SK-N-SH treated with all-trans-retinoic acid at 6 μM for 48 hours (cell line): ENCODE measurements at regions not wholly inside any gene's neighbourhood (a gene's known extent, or its start where the extent isn't known, plus 50 kb on each side); places are given as distances from the start of the nearest gene placed in this dataset.
A peak's percentile ranks its signal among the peaks of the same experiment; 100 is the strongest.

Experiments
- ATAC-seq: fragments of 200-7000 bp; cut with Tn5 transposase; 3 replicates; pipeline ENCODE4 v1.9.1; 2020; ENCODE audit warnings: mild to moderate bottlenecking, moderate library complexity
- ARNTL ChIP-seq: fragments of 450-650 bp; formaldehyde crosslinking; IDR thresholded peaks from 2 replicates; pipeline ENCODE4 v1.5.0; 2020; ENCODE audit warnings: low read depth, mild to moderate bottlenecking, moderate library complexity, borderline replicate concordance
- BACH2 ChIP-seq: fragments of 250-450 bp; sonication (Bioruptor Pico); IDR thresholded peaks from 2 replicates; pipeline ENCODE4 v1.9.0; 2021; ENCODE audit warnings: mild to moderate bottlenecking, borderline replicate concordance
- CSDC2 ChIP-seq: fragments of 250-450 bp; sonication (Bioruptor Pico); IDR thresholded peaks from 2 replicates; pipeline ENCODE4 v1.5.0; 2020; ENCODE audit warnings: mild to moderate bottlenecking, moderate library complexity
- ESRRG ChIP-seq: fragments of 250-450 bp; sonication (Bioruptor Pico); IDR thresholded peaks from 2 replicates; pipeline ENCODE4 v1.6.1; 2021; ENCODE audit warnings: mild to moderate bottlenecking
- GLIS3 ChIP-seq: fragments of 250-450 bp; sonication (Bioruptor Pico); IDR thresholded peaks from 2 replicates; pipeline ENCODE4 v1.5.0; 2020; ENCODE audit warnings: mild to moderate bottlenecking, moderate library complexity
- ISL1 ChIP-seq: fragments of 250-450 bp; sonication (Bioruptor Pico); IDR thresholded peaks from 2 replicates; pipeline ENCODE4 v2.1.2; 2022; ENCODE audit warnings: mild to moderate bottlenecking, moderate library complexity
- OSR1 ChIP-seq: fragments of 250-450 bp; sonication (Bioruptor Pico); IDR thresholded peaks from 2 replicates; pipeline ENCODE4 v1.8.0; 2022; ENCODE audit warnings: moderate library complexity, mild to moderate bottlenecking, inconsistent platforms
- PPARA ChIP-seq: fragments of 250-450 bp; sonication (Bioruptor Pico); IDR thresholded peaks from 2 replicates; pipeline ENCODE4 v1.5.0; 2020; ENCODE audit warnings: mild to moderate bottlenecking, borderline replicate concordance
- RARB ChIP-seq: fragments of 250-450 bp; sonication (Bioruptor Pico); IDR thresholded peaks from 2 replicates; pipeline ENCODE4 v1.8.0; 2021; ENCODE audit warnings: mild to moderate bottlenecking, moderate library complexity
- SNAI2 ChIP-seq: fragments of 250-450 bp; sonication (Bioruptor Pico); IDR thresholded peaks from 2 replicates; pipeline ENCODE4 v1.5.0; 2020; ENCODE audit warnings: mild to moderate bottlenecking, moderate library complexity
- TCF4 ChIP-seq: fragments of 250-450 bp; sonication (Bioruptor Pico); IDR thresholded peaks from 2 replicates; pipeline ENCODE4 v1.8.0; 2021; ENCODE audit warnings: mild to moderate bottlenecking, moderate library complexity, borderline replicate concordance
- TOX ChIP-seq: fragments of 250-450 bp; sonication (Bioruptor Pico); IDR thresholded peaks from 2 replicates; pipeline ENCODE4 v1.8.0; 2021; ENCODE audit warnings: mild to moderate bottlenecking, moderate library complexity, borderline replicate concordance
- ZC3H10 ChIP-seq: fragments of 250-450 bp; sonication (Bioruptor Pico); IDR thresholded peaks from 2 replicates; pipeline ENCODE4 v1.5.1; 2021; ENCODE audit warnings: mild to moderate bottlenecking, moderate library complexity
- ZFP30 ChIP-seq: fragments of 450-650 bp; formaldehyde crosslinking; IDR thresholded peaks from 2 replicates; pipeline ENCODE4 v1.5.0; 2022; ENCODE audit warnings: mild to moderate bottlenecking, moderate library complexity
- ZNF565 ChIP-seq: fragments of 450-650 bp; formaldehyde crosslinking; conservative IDR thresholded peaks from 2 replicates; pipeline ENCODE4 v1.5.0; 2020; ENCODE audit warnings: low read depth, mild to moderate bottlenecking, moderate library complexity
- ZNF70 ChIP-seq: fragments of 450-650 bp; formaldehyde crosslinking; IDR thresholded peaks from 2 replicates; pipeline ENCODE4 v1.5.0; 2020; ENCODE audit warnings: mild to moderate bottlenecking, moderate library complexity
- ZNF8 ChIP-seq: fragments of 450-650 bp; formaldehyde crosslinking; IDR thresholded peaks from 2 replicates; pipeline ENCODE4 v1.5.0; 2020; ENCODE audit warnings: mild to moderate bottlenecking, moderate library complexity
- TF ChIP-seq, protein P1 (sequence below): fragments of 250-450 bp; sonication (Bioruptor Pico); IDR thresholded peaks from 2 replicates; pipeline ENCODE4 v1.5.0; 2020; ENCODE audit warnings: mild to moderate bottlenecking, moderate library complexity
- TF ChIP-seq, protein P2 (sequence below): fragments of 250-450 bp; sonication (Bioruptor Pico); IDR thresholded peaks from 2 replicates; pipeline ENCODE4 v1.5.1; 2021; ENCODE audit warnings: mild to moderate bottlenecking, moderate library complexity

DNA sequence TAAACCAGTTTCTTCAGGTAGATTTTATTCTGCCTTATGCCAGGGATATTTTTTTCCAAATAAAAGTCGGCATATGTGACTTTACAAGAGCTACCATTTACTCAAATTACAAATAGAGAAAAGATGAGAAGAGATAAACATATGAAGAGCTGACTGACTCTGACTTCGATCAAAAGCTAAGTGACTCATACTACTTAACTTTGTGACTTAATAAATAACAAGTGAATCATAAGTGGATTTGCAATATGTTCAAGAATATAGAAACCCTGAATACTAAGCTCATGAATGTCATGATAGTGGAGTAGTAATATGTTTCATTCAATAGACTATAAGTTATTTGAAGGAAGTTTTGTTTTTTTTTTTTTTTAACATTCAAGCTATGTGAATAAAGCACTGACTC, 130.5 kb upstream of the ANO3 start:
- peak; percentile 81 for ATAC-seq
- TF ChIP-seq ZNF565 (no peak), ISL1 (peak; percentile 63), TOX (CRISPR knock-in tag) (peak; percentile 70; the same call in 1 of the 2 replicates), GLIS3 (CRISPR knock-in tag) (no peak), ZC3H10 (CRISPR knock-in tag) (peak; percentile 33; the same call in 1 of the 2 replicates)
- TF ChIP-seq, all 23 proteins: peak for 3

DNA sequence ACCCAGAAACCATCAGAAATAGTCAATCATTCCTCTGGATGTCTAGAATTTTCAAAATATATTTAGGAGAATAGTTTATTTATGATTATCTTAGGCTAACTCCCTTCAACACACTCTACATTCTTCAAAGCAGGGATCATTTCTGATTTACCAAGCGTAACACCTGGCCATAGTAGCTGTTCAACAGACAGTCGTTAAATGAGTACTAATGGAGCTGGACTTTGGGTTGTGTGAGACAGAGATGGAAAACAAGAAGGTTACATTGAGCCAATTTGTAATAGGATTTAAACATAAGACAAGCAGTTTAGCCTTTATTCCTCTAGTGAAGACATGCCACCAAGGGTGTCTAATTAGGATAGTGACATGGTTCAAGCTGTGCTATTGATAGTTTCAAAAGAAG, 129.2 kb upstream of the ANO3 start:
- ATAC-seq = no peak
- no peak for TF ChIP-seq ZNF8 (CRISPR knock-in tag)
- no peak for TF ChIP-seq ZFP30
- TF ChIP-seq OSR1 = no peak
- no peak for TF ChIP-seq ZNF565
- TF ChIP-seq, protein P1, sequence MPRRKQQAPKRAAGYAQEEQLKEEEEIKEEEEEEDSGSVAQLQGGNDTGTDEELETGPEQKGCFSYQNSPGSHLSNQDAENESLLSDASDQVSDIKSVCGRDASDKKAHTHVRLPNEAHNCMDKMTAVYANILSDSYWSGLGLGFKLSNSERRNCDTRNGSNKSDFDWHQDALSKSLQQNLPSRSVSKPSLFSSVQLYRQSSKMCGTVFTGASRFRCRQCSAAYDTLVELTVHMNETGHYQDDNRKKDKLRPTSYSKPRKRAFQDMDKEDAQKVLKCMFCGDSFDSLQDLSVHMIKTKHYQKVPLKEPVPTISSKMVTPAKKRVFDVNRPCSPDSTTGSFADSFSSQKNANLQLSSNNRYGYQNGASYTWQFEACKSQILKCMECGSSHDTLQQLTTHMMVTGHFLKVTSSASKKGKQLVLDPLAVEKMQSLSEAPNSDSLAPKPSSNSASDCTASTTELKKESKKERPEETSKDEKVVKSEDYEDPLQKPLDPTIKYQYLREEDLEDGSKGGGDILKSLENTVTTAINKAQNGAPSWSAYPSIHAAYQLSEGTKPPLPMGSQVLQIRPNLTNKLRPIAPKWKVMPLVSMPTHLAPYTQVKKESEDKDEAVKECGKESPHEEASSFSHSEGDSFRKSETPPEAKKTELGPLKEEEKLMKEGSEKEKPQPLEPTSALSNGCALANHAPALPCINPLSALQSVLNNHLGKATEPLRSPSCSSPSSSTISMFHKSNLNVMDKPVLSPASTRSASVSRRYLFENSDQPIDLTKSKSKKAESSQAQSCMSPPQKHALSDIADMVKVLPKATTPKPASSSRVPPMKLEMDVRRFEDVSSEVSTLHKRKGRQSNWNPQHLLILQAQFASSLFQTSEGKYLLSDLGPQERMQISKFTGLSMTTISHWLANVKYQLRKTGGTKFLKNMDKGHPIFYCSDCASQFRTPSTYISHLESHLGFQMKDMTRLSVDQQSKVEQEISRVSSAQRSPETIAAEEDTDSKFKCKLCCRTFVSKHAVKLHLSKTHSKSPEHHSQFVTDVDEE (CRISPR knock-in tag) = no peak
- no peak for TF ChIP-seq GLIS3 (CRISPR knock-in tag)
- no peak for TF ChIP-seq TCF4
- no peak for TF ChIP-seq BACH2
- TF ChIP-seq SNAI2 (CRISPR knock-in tag) = no peak
- no peak for TF ChIP-seq RARB
- TF ChIP-seq CSDC2 (CRISPR knock-in tag) = no peak
- TF ChIP-seq ZNF70 = no peak
- no peak for TF ChIP-seq ARNTL
- TF ChIP-seq ESRRG (CRISPR knock-in tag) = no peak
- TF ChIP-seq TOX (CRISPR knock-in tag) = no peak
- no peak for TF ChIP-seq ZC3H10 (CRISPR knock-in tag)
- no peak for TF ChIP-seq PPARA
- TF ChIP-seq, protein P2, sequence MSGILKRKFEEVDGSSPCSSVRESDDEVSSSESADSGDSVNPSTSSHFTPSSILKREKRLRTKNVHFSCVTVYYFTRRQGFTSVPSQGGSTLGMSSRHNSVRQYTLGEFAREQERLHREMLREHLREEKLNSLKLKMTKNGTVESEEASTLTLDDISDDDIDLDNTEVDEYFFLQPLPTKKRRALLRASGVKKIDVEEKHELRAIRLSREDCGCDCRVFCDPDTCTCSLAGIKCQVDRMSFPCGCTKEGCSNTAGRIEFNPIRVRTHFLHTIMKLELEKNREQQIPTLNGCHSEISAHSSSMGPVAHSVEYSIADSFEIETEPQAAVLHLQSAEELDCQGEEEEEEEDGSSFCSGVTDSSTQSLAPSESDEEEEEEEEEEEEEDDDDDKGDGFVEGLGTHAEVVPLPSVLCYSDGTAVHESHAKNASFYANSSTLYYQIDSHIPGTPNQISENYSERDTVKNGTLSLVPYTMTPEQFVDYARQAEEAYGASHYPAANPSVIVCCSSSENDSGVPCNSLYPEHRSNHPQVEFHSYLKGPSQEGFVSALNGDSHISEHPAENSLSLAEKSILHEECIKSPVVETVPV = no peak

DNA sequence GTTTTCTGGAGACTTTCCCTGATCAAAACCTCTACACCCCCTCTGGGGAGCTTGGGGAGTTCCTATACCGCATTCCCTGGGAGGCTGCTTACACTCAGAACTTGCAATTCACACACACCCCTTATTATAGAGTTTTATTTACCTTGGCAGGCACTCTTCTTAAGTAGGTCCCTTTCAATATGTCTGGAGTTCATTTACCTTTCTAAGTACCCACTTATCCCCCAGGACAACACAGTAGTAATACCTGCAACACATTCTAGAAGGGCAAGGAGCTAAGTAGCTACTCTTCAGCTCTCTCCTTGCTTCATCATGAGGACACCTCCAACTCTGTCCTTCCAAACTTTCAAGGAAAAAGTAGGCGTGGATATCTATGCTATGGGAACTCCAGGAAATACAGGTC, 127.8 kb upstream of the ANO3 start:
- ATAC-seq = no peak
- TF ChIP-seq ISL1 (no peak), ESRRG (CRISPR knock-in tag) (no peak), SNAI2 (CRISPR knock-in tag) (no peak), OSR1 (no peak), RARB (no peak), CSDC2 (CRISPR knock-in tag) (no peak), TOX (CRISPR knock-in tag) (no peak), ARNTL (no peak)
- TF ChIP-seq, protein P2 = no peak
- TF ChIP-seq, protein P1 (CRISPR knock-in tag) = no peak
- TF ChIP-seq, all 23 proteins: peak for 0

DNA sequence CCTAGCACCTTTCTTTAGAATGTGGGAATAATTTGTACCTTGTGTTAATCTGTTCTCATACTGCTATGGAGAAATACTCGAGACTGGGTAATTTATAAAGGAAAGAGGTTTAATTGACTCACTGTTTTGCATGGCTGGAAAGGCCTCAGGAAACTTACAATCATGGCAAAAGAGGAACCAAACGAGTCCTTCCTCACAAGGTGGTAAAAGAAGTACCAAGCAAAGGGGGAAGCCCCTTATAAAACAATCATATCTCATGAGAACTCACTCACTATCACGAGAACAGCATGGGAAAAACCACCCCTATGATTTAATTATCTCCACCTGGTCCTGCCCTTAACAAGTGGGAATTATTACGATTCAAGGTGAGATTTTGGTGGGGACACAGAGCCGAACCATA, 127.1 kb upstream of the ANO3 start:
- no peak for ATAC-seq
- TF ChIP-seq ARNTL (no peak), OSR1 (no peak), SNAI2 (CRISPR knock-in tag) (no peak), ZNF8 (CRISPR knock-in tag) (no peak), ISL1 (no peak), ZNF70 (no peak), ZC3H10 (CRISPR knock-in tag) (no peak), GLIS3 (CRISPR knock-in tag) (no peak), ESRRG (CRISPR knock-in tag) (no peak), TCF4 (no peak), RARB (no peak)
